Esophagus muscularis mucosa (tissue), 4 donors: ENCODE measurements at regions not wholly inside any gene's neighbourhood (a gene's known extent, or its start where the extent isn't known, plus 50 kb on each side); places are given as distances from the start of the nearest gene placed in this dataset.

Experiments used
- DNase-seq: peaks from one replicate; pipeline ENCODE4 v3.0.0-alpha.2; 2017; ENCODE audit errors: extremely low spot score
- H3K27ac ChIP-seq, 4 donors: fragments of 200-600 bp; sonication (generic); replicated peaks in 1 of 4; 1 replicate in 3 of 4; 2 replicates in 1 of 4; pipeline ENCODE4 v1.5.1; 2016 to 2019; ENCODE audit warnings: mild to moderate bottlenecking in 1 of 4
- H3K27me3 ChIP-seq, 4 donors: fragments of 200-600 bp; sonication (generic); one replicate each; pipeline versions ENCODE4 v1.5.1 to v1.6.0; 2016 to 2019
- H3K36me3 ChIP-seq, 4 donors: fragments of 200-600 bp; sonication (generic); one replicate each; pipeline ENCODE4 v1.5.1; 2016 to 2019
- H3K4me1 ChIP-seq, 4 donors: fragments of 200-600 bp; sonication (generic); one replicate each; pipeline ENCODE4 v1.5.1; 2016 to 2019
- H3K4me3 ChIP-seq, 4 donors: fragments of 200-600 bp; sonication (generic); 1 replicate in 2 of 4; 2 replicates in 2 of 4; pipeline ENCODE4 v1.5.1; 2016 to 2019; ENCODE audit warnings: mild to moderate bottlenecking in 4 of 4, moderate library complexity in 1 of 4
- H3K9me3 ChIP-seq, 4 donors: fragments of 200-600 bp; sonication (generic); 1 replicate in 3 of 4; 2 replicates in 1 of 4; pipeline ENCODE4 v1.5.1; 2016 to 2019
- EP300 ChIP-seq: sonication (generic); formaldehyde crosslinking; IDR thresholded peaks from one replicate; pipeline ENCODE4 v1.6.1; 2017; ENCODE audit warnings: antibody characterized with exemption
- POLR2A ChIP-seq: fragments of 450-650 bp; IDR thresholded peaks from one replicate; pipeline ENCODE4 v1.6.1; 2017; ENCODE audit warnings: antibody characterized with exemption, moderate library complexity, mild to moderate bottlenecking, low read depth
- POLR2AphosphoS5 ChIP-seq, 2 donors: sonication (generic); formaldehyde crosslinking; IDR thresholded peaks; one replicate each; pipeline ENCODE4 v1.6.1; 2017; ENCODE audit warnings: antibody characterized with exemption in 2 of 2
- WGBS: methylation state at CpG from one replicate; pipeline ENCODE4 v1.1.5; 2018; 5-methylcytosine and 5-hydroxymethylcytosine counted together
- intact Hi-C: fragments of 100-400 bp; cut with DNase I; formaldehyde crosslinking; loops from one replicate; pipeline ENCODE4 v1.15.1; 2023
- TF ChIP-seq, protein P1 (sequence below), 3 experiments: fragments of 200-600 bp in 2 of 3; fragments of 450-650 bp in 1 of 3; sonication (generic) in 2 of 3; IDR thresholded peaks; one replicate each; pipeline ENCODE4 v1.5.1; 2017 to 2019; ENCODE audit warnings: antibody characterized with exemption in 3 of 3, mild to moderate bottlenecking in 2 of 3, moderate library complexity in 1 of 3

DNA sequence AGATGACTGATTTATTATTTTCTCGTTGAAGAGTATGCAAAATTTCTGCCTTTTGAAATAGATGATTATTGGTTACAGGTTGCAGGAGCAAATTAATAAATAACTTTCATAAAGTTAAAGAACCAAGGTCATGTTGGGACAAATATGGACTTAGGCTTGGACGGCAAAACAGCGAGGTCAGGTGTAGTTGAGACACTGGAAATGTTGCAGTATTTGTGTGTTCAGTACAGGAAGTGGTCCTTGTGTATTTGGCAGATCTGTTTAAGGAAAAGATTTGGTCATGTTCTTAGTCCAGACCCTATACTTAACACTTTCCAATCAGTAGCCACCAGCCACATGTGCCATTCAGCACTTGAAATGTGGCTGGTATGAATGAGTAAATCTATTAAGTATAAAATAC, 486.5 kb downstream of the TDRD15 start:
- 82% methylated on average over 3 of the region's 3 CpGs for WGBS

DNA sequence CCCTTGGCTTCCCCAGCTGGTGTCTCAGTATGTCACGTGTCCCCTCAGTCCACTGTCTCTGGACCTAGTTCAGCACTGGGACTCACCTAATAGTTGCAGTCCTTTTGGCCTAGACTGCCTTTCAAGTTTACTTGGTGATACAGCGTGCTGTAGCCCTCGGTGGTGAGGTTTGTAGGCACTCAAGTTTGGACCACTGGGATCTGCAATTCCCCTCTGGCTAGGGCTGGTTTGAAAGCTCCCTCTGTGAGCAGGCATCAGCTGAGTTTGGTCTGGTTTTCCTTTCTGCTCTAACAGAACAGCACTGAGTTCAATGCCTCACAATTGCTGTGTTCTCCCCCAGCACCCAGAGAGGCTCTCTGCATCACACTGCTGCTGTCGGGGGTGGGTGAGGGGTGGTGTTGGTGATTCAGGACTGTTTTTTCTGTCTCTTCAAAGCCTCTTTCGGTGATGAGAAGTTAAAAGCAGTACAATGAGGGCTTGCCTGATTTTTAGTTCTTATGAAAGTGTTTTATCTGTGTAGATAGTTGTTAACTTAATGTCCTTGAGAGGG, 494.2 kb downstream of the TDRD15 start:
- TF ChIP-seq, protein P1, sequence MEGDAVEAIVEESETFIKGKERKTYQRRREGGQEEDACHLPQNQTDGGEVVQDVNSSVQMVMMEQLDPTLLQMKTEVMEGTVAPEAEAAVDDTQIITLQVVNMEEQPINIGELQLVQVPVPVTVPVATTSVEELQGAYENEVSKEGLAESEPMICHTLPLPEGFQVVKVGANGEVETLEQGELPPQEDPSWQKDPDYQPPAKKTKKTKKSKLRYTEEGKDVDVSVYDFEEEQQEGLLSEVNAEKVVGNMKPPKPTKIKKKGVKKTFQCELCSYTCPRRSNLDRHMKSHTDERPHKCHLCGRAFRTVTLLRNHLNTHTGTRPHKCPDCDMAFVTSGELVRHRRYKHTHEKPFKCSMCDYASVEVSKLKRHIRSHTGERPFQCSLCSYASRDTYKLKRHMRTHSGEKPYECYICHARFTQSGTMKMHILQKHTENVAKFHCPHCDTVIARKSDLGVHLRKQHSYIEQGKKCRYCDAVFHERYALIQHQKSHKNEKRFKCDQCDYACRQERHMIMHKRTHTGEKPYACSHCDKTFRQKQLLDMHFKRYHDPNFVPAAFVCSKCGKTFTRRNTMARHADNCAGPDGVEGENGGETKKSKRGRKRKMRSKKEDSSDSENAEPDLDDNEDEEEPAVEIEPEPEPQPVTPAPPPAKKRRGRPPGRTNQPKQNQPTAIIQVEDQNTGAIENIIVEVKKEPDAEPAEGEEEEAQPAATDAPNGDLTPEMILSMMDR (IDR thresholded peaks at IDR 0.05) = no peak
- TF ChIP-seq EP300 (no peak), POLR2A (no peak), POLR2AphosphoS5 (IDR thresholded peaks at IDR 0.05) (no peak)
- 53% methylated on average over 4 of the region's 5 CpGs for WGBS

More for the DNA sequence above, 486.5 kb downstream of the TDRD15 start:
- Histone ChIP-seq H3K4me3 (no peak overlapping the region), H3K27me3 (no peaks in the 10 kb centered on the region), H3K9me3 (peaks cover 0 to 5% (median 0%) of the 10 kb centered on the region in 4 donors), H3K36me3 (no peaks in the 10 kb centered on the region), H3K27ac (no peak overlapping the region), H3K4me1 (no peaks in the 10 kb centered on the region)
- DNase-seq = no peak
- intact Hi-C loops = no loop called here
- TF ChIP-seq POLR2AphosphoS5 (IDR thresholded peaks at IDR 0.05) (no peak), EP300 (no peak), POLR2A (no peak)
- TF ChIP-seq, protein P1 (IDR thresholded peaks at IDR 0.05) = no peak

DNA sequence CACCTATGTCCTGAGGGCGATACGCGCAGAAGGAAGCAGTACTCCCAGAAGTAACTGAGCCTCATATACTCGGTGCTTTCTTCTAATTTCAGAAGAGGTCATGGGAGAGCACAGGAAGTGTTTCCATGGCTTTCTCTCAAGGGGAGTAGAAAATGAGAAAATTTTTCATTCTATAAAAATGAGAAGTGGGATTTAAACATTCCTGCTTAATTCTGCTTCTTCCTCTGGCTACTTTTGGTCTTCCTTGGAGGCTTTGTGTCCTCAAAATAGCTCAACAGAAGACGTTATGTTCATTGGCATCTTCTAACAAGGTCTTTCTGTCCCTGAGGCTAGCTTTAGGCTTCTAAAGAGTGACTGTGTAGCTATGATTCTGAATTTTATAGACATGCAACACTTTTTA, 497.0 kb downstream of the TDRD15 start:
- TF ChIP-seq POLR2A = no peak
- no peak for TF ChIP-seq POLR2AphosphoS5 (IDR thresholded peaks at IDR 0.05)
- no peak for TF ChIP-seq EP300
- TF ChIP-seq, protein P1 (IDR thresholded peaks at IDR 0.05) = no peak

More for the DNA sequence above, 494.2 kb downstream of the TDRD15 start:
- Histone ChIP-seq H3K4me1 (no peaks in the 10 kb centered on the region), H3K4me3 (no peak overlapping the region), H3K27ac (no peak overlapping the region), H3K9me3 (no peaks in the 10 kb centered on the region), H3K36me3 (no peaks in the 10 kb centered on the region), H3K27me3 (no peaks in the 10 kb centered on the region)
- intact Hi-C loops = no loop called here
- DNase-seq = no peak

DNA sequence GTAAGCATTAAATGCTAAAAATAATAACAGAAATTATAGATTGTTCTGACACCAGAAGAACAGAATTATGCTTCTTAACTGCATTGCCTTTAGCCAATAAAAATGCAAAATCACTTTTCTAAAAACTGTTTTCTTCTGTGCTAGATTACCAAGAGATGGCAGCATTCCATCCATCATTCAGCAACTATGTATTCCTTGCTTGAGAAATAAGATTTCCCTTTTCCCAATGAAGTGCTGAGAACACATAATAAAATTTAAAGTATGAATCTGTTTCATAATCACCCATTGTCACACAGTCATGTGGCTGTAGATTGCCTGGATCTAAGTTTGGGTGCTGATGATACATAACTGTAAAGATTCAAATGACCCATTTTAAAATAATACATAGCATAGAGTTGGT, 504.2 kb downstream of the TDRD15 start:
- DNase-seq = no peak
- no peak for TF ChIP-seq EP300
- TF ChIP-seq POLR2A = no peak
- TF ChIP-seq POLR2AphosphoS5 (IDR thresholded peaks at IDR 0.05) = no peak
- TF ChIP-seq, protein P1 (IDR thresholded peaks at IDR 0.05) = no peak
- intact Hi-C loops = no loop called here
- H3K27me3 ChIP-seq = no peaks in the 10 kb centered on the region
- no peaks in the 10 kb centered on the region for H3K36me3 ChIP-seq
- no peak overlapping the region for H3K27ac ChIP-seq
- no peaks in the 10 kb centered on the region for H3K4me1 ChIP-seq
- H3K9me3 ChIP-seq = no peaks in the 10 kb centered on the region
- H3K4me3 ChIP-seq = no peak overlapping the region

More for the DNA sequence above, 497.0 kb downstream of the TDRD15 start:
- no peaks in the 10 kb centered on the region for H3K4me1 ChIP-seq
- no peaks in the 10 kb centered on the region for H3K9me3 ChIP-seq
- H3K36me3 ChIP-seq = no peaks in the 10 kb centered on the region
- intact Hi-C loops = no loop called here
- WGBS = 86% methylated on average over 5 of the region's 5 CpGs
- H3K27me3 ChIP-seq = no peaks in the 10 kb centered on the region
- H3K27ac ChIP-seq = no peak overlapping the region
- DNase-seq = no peak
- H3K4me3 ChIP-seq = no peak overlapping the region

DNA sequence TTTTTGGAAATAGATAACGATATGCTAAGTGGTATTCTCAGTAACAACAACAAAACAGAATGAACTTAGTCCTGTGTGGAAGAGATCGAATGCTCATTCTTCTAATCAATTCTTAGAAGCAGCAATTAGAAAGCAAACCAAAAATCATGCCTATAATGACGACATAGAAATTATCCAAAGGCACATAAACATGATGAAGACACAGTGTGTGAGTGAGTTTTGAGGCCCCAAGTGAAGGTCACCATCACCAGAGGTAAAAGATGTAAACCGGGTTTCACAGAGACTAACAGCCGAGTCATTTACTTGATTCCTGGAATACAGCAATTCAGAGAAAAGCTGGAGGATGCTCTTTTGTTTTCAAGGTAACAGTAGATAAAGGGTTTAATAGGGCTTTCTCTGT, 509.2 kb downstream of the TDRD15 start:
- TF ChIP-seq POLR2A (no peak), POLR2AphosphoS5 (IDR thresholded peaks at IDR 0.05) (no peak), EP300 (no peak)
- TF ChIP-seq, protein P1 (IDR thresholded peaks at IDR 0.05) = no peak
- intact Hi-C loops = no loop called here
- H3K36me3 ChIP-seq = no peaks in the 10 kb centered on the region
- H3K9me3 ChIP-seq = no peaks in the 10 kb centered on the region
- H3K27me3 ChIP-seq = no peaks in the 10 kb centered on the region
- H3K4me1 ChIP-seq = no peaks in the 10 kb centered on the region
- no peak overlapping the region for H3K4me3 ChIP-seq
- DNase-seq = peak; percentile 55
- H3K27ac ChIP-seq = no peak overlapping the region
- 84% methylated on average over 5 of the region's 5 CpGs for WGBS
